OCI-LY3 (cell line): ENCODE measurements at regions not wholly inside any gene's neighbourhood (a gene's known extent, or its start where the extent isn't known, plus 50 kb on each side); places are given as distances from the start of the nearest gene placed in this dataset.

Source experiments
- CTCF ChIP-seq: fragments of 200-600, 300-600 bp; sonication (generic); IDR thresholded peaks from 2 replicates; pipeline ENCODE4 v1.5.1; 2014; ENCODE audit warnings: antibody characterized with exemption, low read length, low read depth
- EZH2phosphoT487 ChIP-seq: fragments of 200-600 bp; shearing (Covaris generic); IDR thresholded peaks from 2 replicates; pipeline ENCODE4 v1.6.1; 2018; ENCODE audit warnings: antibody characterized with exemption, mixed run types, low read depth

GRCh38 chr10:52956461-52956860 is 183.9 kb upstream of the MBL2 start:
- TF ChIP-seq CTCF (no peak), EZH2phosphoT487 (no peak)
